ENCODE measurements at regions not wholly inside any gene's neighbourhood (a gene's known extent, or its start where the extent isn't known, plus 50 kb on each side); places are given as distances from the start of the nearest gene placed in this dataset.

GRCh38 chr14:104244221-104245011 is 106.0 kb downstream of the KIF26A start (continued):
- TF ChIP-seq, protein P1, sequence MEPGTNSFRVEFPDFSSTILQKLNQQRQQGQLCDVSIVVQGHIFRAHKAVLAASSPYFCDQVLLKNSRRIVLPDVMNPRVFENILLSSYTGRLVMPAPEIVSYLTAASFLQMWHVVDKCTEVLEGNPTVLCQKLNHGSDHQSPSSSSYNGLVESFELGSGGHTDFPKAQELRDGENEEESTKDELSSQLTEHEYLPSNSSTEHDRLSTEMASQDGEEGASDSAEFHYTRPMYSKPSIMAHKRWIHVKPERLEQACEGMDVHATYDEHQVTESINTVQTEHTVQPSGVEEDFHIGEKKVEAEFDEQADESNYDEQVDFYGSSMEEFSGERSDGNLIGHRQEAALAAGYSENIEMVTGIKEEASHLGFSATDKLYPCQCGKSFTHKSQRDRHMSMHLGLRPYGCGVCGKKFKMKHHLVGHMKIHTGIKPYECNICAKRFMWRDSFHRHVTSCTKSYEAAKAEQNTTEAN (CRISPR knock-in tag; IDR thresholded peaks at IDR 0.05) = no peak
- TF ChIP-seq KAT7 (CRISPR knock-in tag; IDR thresholded peaks at IDR 0.05; ENCODE audit: borderline replicate concordance) = no peak
- TF ChIP-seq, protein P2, sequence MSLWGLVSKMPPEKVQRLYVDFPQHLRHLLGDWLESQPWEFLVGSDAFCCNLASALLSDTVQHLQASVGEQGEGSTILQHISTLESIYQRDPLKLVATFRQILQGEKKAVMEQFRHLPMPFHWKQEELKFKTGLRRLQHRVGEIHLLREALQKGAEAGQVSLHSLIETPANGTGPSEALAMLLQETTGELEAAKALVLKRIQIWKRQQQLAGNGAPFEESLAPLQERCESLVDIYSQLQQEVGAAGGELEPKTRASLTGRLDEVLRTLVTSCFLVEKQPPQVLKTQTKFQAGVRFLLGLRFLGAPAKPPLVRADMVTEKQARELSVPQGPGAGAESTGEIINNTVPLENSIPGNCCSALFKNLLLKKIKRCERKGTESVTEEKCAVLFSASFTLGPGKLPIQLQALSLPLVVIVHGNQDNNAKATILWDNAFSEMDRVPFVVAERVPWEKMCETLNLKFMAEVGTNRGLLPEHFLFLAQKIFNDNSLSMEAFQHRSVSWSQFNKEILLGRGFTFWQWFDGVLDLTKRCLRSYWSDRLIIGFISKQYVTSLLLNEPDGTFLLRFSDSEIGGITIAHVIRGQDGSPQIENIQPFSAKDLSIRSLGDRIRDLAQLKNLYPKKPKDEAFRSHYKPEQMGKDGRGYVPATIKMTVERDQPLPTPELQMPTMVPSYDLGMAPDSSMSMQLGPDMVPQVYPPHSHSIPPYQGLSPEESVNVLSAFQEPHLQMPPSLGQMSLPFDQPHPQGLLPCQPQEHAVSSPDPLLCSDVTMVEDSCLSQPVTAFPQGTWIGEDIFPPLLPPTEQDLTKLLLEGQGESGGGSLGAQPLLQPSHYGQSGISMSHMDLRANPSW (CRISPR knock-in tag; conservative IDR thresholded peaks at IDR 0.05; ENCODE audit: low read depth) = no peak
- no peak for TF ChIP-seq NR3C1 (CRISPR knock-in tag; conservative IDR thresholded peaks at IDR 0.05; ENCODE audit: low read depth)
- no peak for TF ChIP-seq HMGA2 (CRISPR knock-in tag; IDR thresholded peaks at IDR 0.05)
- no peak for TF ChIP-seq OVOL2 (CRISPR knock-in tag; IDR thresholded peaks at IDR 0.05; ENCODE audit: borderline replicate concordance)

DNA sequence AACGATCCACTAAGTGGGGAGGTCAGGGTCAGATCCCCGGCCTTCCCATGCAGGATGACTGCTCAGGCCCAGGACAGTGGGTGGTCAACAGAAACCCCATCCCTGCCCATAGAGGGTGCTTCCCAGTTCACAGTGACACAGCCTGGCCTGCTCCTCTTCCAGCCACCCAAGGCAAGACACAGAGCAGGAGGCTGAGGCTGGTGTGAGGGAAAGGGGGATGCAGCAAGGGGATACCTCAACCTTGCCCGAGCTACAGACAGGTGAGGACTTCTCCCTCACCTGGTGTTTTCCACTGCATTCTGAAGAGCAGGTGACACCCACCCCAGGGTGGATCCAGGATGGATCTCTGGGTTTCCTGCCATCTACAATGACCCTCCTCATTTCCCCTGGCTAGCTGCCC is 106.7 kb downstream of the KIF26A start:
- H3K4me1 Mint-ChIP-seq = peaks cover 7% of the 10 kb centered on the region
- ChIA-PET CTCF (no interaction called here), POLR2A (no interaction called here)
- no peak overlapping the region for H3K4me3 Mint-ChIP-seq
- peaks cover 3% of the 10 kb centered on the region; the same call in 1 of the 2 replicates for H3K36me3 Mint-ChIP-seq
- H3K9me3 Mint-ChIP-seq = peaks cover 24% of the 10 kb centered on the region
- H3K27ac Mint-ChIP-seq = no peak overlapping the region
- TF ChIP-seq ATF2 (CRISPR knock-in tag; IDR thresholded peaks at IDR 0.05; ENCODE audit: borderline replicate concordance, low read depth) (no peak), ATF1 (CRISPR knock-in tag; IDR thresholded peaks at IDR 0.05) (no peak)
- TF ChIP-seq, protein P3, sequence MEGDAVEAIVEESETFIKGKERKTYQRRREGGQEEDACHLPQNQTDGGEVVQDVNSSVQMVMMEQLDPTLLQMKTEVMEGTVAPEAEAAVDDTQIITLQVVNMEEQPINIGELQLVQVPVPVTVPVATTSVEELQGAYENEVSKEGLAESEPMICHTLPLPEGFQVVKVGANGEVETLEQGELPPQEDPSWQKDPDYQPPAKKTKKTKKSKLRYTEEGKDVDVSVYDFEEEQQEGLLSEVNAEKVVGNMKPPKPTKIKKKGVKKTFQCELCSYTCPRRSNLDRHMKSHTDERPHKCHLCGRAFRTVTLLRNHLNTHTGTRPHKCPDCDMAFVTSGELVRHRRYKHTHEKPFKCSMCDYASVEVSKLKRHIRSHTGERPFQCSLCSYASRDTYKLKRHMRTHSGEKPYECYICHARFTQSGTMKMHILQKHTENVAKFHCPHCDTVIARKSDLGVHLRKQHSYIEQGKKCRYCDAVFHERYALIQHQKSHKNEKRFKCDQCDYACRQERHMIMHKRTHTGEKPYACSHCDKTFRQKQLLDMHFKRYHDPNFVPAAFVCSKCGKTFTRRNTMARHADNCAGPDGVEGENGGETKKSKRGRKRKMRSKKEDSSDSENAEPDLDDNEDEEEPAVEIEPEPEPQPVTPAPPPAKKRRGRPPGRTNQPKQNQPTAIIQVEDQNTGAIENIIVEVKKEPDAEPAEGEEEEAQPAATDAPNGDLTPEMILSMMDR (IDR thresholded peaks at IDR 0.05) = no peak
- DNase-seq (ENCODE audit: low spot score) (no peak), ATAC-seq (no peak)
- H3K27me3 Mint-ChIP-seq (ENCODE audit: low read depth) = no peaks in the 10 kb centered on the region

DNA sequence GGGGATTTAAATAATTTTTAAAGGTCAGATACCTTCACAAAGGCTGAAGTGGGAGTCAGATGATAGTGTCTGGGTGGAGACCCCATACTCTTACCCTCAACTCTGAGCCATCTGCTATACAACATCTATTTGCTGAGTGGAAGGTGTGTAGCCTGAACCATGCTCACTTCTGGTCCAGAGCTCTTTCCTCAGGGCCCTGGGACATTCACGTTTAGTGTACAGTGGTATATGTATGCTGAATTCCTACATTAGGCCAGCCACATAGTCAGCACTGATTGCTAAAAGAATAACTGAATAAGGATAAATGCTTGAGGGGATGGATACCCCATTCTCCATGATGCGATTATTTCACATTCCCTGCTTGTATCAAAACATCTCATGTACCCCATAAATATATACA is 107.3 kb downstream of the KIF26A start:
- ChIA-PET CTCF (no interaction called here), POLR2A (no interaction called here)
- H3K36me3 Mint-ChIP-seq = peaks cover 3% of the 10 kb centered on the region; the same call in 1 of the 2 replicates
- H3K9me3 Mint-ChIP-seq = peaks cover 24% of the 10 kb centered on the region
- DNase-seq (ENCODE audit: low spot score) = no peak
- H3K4me1 Mint-ChIP-seq = peaks cover 1% of the 10 kb centered on the region
- H3K27ac Mint-ChIP-seq = no peak overlapping the region
- no peak for ATAC-seq
- H3K27me3 Mint-ChIP-seq (ENCODE audit: low read depth) = no peaks in the 10 kb centered on the region
- H3K4me3 Mint-ChIP-seq = no peak overlapping the region
- TF ChIP-seq ZNF671 (CRISPR knock-in tag; IDR thresholded peaks at IDR 0.05) (no peak), ELF4 (CRISPR knock-in tag; IDR thresholded peaks at IDR 0.05; ENCODE audit: low read depth) (no peak), ZNF263 (CRISPR knock-in tag; IDR thresholded peaks at IDR 0.05; ENCODE audit: low read depth) (no peak), ZNF317 (CRISPR knock-in tag; IDR thresholded peaks at IDR 0.05; ENCODE audit: borderline replicate concordance, low read depth) (no peak), HMGXB4 (CRISPR knock-in tag; IDR thresholded peaks at IDR 0.05) (no peak), E2F5 (CRISPR knock-in tag; IDR thresholded peaks at IDR 0.05) (no peak), ZNF232 (CRISPR knock-in tag; IDR thresholded peaks at IDR 0.05) (no peak)
- TF ChIP-seq, protein P2 (CRISPR knock-in tag; conservative IDR thresholded peaks at IDR 0.05; ENCODE audit: low read depth) = no peak

Measured in WTC11 (cell line).